ENCODE measurements at regions not wholly inside any gene's neighbourhood (a gene's known extent, or its start where the extent isn't known, plus 50 kb on each side); places are given as distances from the start of the nearest gene placed in this dataset.

- H3K27me3 ChIP-seq: no peaks in the 10 kb centered on the region
- TF ChIP-seq CTCF (IDR thresholded peaks at IDR 0.05) (no peak), EP300 (IDR thresholded peaks at IDR 0.05) (no peak), POLR2A (IDR thresholded peaks at IDR 0.05) (no peak), POLR2AphosphoS5 (IDR thresholded peaks at IDR 0.05) (no peak)
- no peak overlapping the region for H3K27ac ChIP-seq
- intact Hi-C loops (cut with DNase I; ENCODE audit: low total_unique reads): no loop called here
- H3K36me3 ChIP-seq: no peaks in the 10 kb centered on the region
- peaks cover 0 to 34% (median 30%) of the 10 kb centered on the region in 4 donors for H3K9me3 ChIP-seq
- DNase-seq: no peak
- 75 to 92% (median 87%) methylated on average over 1 of the region's 1 CpG for WGBS, 5 donors
- no peak overlapping the region for H3K4me3 ChIP-seq
- H3K4me1 ChIP-seq: no peaks in the 10 kb centered on the region
Observed at GRCh38 chr5:136600306-136600705, 235.0 kb upstream of the TRPC7 start.

DNA sequence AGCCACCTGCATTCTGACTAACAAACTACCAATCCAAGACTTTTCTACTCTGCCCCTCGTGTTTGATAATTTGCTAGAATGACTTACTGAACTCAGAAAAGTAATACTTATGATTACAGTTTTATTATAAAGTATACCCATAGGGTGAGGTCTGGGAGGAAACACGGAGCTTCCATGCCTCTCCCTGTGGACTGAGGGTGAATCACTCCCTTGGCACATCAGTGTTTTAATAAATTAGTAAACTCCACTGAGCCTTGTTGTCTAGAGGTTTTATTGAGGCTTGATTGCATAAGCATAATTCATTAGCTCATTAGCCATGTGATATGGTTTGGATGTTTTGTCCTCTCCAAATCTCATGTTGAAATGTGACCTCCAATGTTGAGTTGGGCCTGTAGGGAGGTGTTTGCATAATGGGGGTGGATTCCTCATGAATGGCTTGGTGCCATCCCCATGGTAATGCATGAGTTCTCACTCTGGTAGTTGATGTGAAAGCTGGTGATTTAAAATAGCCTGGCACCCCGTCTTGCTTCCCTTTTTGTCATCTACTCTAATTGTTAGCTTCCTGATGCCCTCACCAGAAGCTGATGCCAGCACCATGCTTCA is 233.6 kb upstream of the TRPC7 start:
- H3K27ac ChIP-seq: no peak overlapping the region
- H3K36me3 ChIP-seq: no peaks in the 10 kb centered on the region
- no peaks in the 10 kb centered on the region for H3K27me3 ChIP-seq
- H3K4me3 ChIP-seq: no peak overlapping the region
- peaks cover 0 to 31% (median 30%) of the 10 kb centered on the region in 4 donors for H3K9me3 ChIP-seq
- intact Hi-C loops (cut with DNase I; ENCODE audit: low total_unique reads): no loop called here
- 57 to 77% (median 69%) methylated on average over 3 of the region's 3 CpGs for WGBS, 5 donors
- TF ChIP-seq CTCF (IDR thresholded peaks at IDR 0.05): no peak
- no peak for TF ChIP-seq POLR2AphosphoS5 (IDR thresholded peaks at IDR 0.05)
- no peaks in the 10 kb centered on the region for H3K4me1 ChIP-seq
- no peak for DNase-seq

- no peak overlapping the region for H3K27ac ChIP-seq
- no peaks in the 10 kb centered on the region for H3K27me3 ChIP-seq
- no peak for TF ChIP-seq POLR2AphosphoS5 (IDR thresholded peaks at IDR 0.05)
- TF ChIP-seq CTCF (IDR thresholded peaks at IDR 0.05): no peak
- no peak for TF ChIP-seq POLR2A (IDR thresholded peaks at IDR 0.05)
- TF ChIP-seq EP300 (IDR thresholded peaks at IDR 0.05): no peak
- H3K4me3 ChIP-seq: no peak overlapping the region
- intact Hi-C loops (cut with DNase I; ENCODE audit: low total_unique reads): no loop called here
- no peaks in the 10 kb centered on the region for H3K36me3 ChIP-seq
- DNase-seq: no peak
- H3K9me3 ChIP-seq: no peaks in the 10 kb centered on the region
- 52 to 74% (median 59%) methylated on average over 2 of the region's 2 CpGs for WGBS, 5 donors
- no peaks in the 10 kb centered on the region for H3K4me1 ChIP-seq
Observed at GRCh38 chr5:136594416-136594815, 229.1 kb upstream of the TRPC7 start.

DNA sequence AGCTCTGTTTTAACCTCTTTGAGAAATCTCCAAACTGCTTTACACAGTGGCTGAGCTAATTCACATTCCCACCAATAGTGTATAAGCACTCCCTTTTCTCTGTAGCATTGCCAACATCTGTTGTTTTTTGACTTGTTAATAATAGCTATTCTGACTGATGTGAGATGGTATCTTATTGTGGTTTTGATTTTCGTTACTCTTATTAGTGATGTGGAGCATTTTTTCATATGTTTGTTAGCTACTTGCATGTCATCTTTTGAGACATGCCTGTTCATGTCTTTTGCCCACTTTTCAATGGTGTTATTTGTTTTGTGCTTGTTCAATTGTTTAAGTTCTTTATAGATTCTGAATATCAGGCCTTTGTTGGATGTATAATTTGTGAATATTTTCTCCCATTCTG is 225.2 kb upstream of the TRPC7 start:
- H3K9me3 ChIP-seq: no peaks in the 10 kb centered on the region

More for the DNA sequence above, 225.2 kb upstream of the TRPC7 start:
- Histone ChIP-seq H3K27ac (no peak overlapping the region), H3K27me3 (no peaks in the 10 kb centered on the region), H3K4me1 (no peaks in the 10 kb centered on the region), H3K36me3 (no peaks in the 10 kb centered on the region), H3K4me3 (no peak overlapping the region)
- no peak for DNase-seq
- intact Hi-C loops (cut with DNase I; ENCODE audit: low total_unique reads): no loop called here
- no peak for TF ChIP-seq POLR2A (IDR thresholded peaks at IDR 0.05)
- TF ChIP-seq POLR2AphosphoS5 (IDR thresholded peaks at IDR 0.05): no peak
- no peak for TF ChIP-seq EP300 (IDR thresholded peaks at IDR 0.05)
- TF ChIP-seq CTCF (IDR thresholded peaks at IDR 0.05): no peak
- WGBS, 5 donors: 52 to 66% (median 57%) methylated on average over 1 of the region's 1 CpG
